GM12872 (cell line): ENCODE measurements at regions not wholly inside any gene's neighbourhood (a gene's known extent, or its start where the extent isn't known, plus 50 kb on each side); places are given as distances from the start of the nearest gene placed in this dataset.

Source experiments
- CTCF ChIP-seq: IDR thresholded peaks from 3 replicates; pipeline ENCODE4 v1.5.1; 2011; ENCODE audit warnings: low read depth, mild to moderate bottlenecking, low read length, moderate library complexity; ENCODE audit not compliant: insufficient read depth

GRCh38 chrX:124212622-124213021 is 119.8 kb upstream of the TEX13D start:
- TF ChIP-seq CTCF, result no peak

DNA sequence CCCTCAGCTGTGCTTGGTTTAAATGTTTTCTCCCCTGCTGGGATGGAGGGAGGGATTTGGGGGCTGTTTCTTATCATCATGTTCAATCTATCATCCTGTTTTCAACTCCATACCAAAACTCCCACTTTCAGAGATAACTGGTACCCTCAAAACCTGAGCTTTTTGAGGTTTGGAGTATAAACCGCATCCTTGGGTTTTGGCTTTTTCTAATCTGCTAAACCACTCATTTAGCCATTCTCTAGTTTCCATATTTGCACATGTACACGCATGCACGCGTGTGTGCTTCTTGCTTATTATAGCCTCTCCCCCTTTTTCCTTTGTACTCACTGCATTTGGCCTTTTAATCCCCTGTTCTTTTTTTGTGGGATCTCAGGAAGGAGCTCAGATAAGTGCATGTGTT is 116.7 kb upstream of the TEX13D start:
- no peak for TF ChIP-seq CTCF

GRCh38 chrX:124216396-124217115 is 115.9 kb upstream of the TEX13D start:
- TF ChIP-seq CTCF, result no peak

- no peak for TF ChIP-seq CTCF
Measured at GRCh38 chrX:124217304-124218251, 114.9 kb upstream of the TEX13D start.

- TF ChIP-seq CTCF, result no peak
Measured at GRCh38 chrX:124223524-124223923, 108.9 kb upstream of the TEX13D start.

- TF ChIP-seq CTCF, result no peak
Measured at GRCh38 chrX:124224528-124224927, 107.9 kb upstream of the TEX13D start.

DNA sequence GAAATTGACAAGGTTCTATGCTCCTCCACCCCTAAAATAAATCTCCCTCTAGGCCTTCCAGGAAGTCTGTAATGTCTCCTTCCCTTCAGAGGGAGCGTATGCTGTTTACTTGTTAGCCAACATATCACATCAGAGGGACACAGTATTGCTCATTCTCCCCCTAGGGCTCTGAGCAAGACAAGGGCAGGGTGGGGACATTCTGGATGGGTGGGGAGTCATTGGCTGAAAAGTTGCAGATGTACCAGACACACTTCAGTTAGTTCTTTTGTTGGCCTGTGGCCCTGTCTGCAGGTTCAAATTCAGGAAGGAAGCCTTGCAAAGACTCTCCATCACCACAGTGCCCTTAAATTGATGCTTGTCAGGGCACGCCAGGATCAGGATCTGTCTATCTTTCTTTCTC is 106.3 kb upstream of the TEX13D start:
- TF ChIP-seq CTCF, result no peak
